ENCODE measurements at regions not wholly inside any gene's neighbourhood (a gene's known extent, or its start where the extent isn't known, plus 50 kb on each side); places are given as distances from the start of the nearest gene placed in this dataset.

GRCh38 chr14:56703947-56704346 is 106.3 kb downstream of the OTX2 start:
- dilution Hi-C loops (cut with MboI; ENCODE audit: extremely low pct_ligation_motif_present, low sequenced_read_pairs) (no loop called here), intact Hi-C loops (cut with micrococcal nuclease) (no loop called here)
- Histone ChIP-seq H3K9me1 (replicated peaks; ENCODE audit: control insufficient read depth, extremely low read depth, insufficient read depth, low read length) (no peaks in the 10 kb centered on the region), H4K20me1 (replicated peaks; ENCODE audit: control insufficient read depth, extremely low read depth, insufficient read depth, low read length) (no peaks in the 10 kb centered on the region), H3K4me1 (ENCODE audit: control insufficient read depth, extremely low read depth, insufficient read depth, low read length) (no peaks in the 10 kb centered on the region), H3K4me3 (replicated peaks in 1 of 3; ENCODE audit: insufficient read depth in 1 of 3, low read depth in 1 of 3, low read length in 3 of 3) (no peak overlapping the region), H3K27ac (ENCODE audit: insufficient read depth, low read depth, low read length) (no peak overlapping the region), H2AFZ (ENCODE audit: low read depth, low read length) (no peak overlapping the region), H3K9ac (replicated peaks; ENCODE audit: extremely low read depth, insufficient read depth, low read length) (no peak overlapping the region), H3K4me2 (ENCODE audit: insufficient read depth, low read length) (no peak overlapping the region), H3K9me3 (replicated peaks; ENCODE audit: control insufficient read depth, insufficient read depth, low read length) (no peaks in the 10 kb centered on the region), H3K36me3 (ENCODE audit: control insufficient read depth in 2 of 2, extremely low read depth in 1 of 2, insufficient read depth in 2 of 2, low read length in 2 of 2) (no peaks in the 10 kb centered on the region), H3K27me3 (ENCODE audit: control insufficient read depth in 2 of 2, insufficient read depth in 2 of 2, low read length in 2 of 2) (no peaks in the 10 kb centered on the region), H3K79me2 (ENCODE audit: control insufficient read depth, insufficient read depth, low read length) (no peaks in the 10 kb centered on the region)
- no peak for DNase-seq (ENCODE audit: low read depth, low spot score)
- TF ChIP-seq, protein P1, sequence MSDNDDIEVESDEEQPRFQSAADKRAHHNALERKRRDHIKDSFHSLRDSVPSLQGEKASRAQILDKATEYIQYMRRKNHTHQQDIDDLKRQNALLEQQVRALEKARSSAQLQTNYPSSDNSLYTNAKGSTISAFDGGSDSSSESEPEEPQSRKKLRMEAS (IDR thresholded peaks at IDR 0.05; ENCODE audit: insufficient read depth, insufficient read length), result no peak
- TF ChIP-seq FOS (IDR thresholded peaks at IDR 0.05; ENCODE audit: borderline replicate concordance, insufficient read depth, low read length), result no peak
- TF ChIP-seq, protein P2, sequence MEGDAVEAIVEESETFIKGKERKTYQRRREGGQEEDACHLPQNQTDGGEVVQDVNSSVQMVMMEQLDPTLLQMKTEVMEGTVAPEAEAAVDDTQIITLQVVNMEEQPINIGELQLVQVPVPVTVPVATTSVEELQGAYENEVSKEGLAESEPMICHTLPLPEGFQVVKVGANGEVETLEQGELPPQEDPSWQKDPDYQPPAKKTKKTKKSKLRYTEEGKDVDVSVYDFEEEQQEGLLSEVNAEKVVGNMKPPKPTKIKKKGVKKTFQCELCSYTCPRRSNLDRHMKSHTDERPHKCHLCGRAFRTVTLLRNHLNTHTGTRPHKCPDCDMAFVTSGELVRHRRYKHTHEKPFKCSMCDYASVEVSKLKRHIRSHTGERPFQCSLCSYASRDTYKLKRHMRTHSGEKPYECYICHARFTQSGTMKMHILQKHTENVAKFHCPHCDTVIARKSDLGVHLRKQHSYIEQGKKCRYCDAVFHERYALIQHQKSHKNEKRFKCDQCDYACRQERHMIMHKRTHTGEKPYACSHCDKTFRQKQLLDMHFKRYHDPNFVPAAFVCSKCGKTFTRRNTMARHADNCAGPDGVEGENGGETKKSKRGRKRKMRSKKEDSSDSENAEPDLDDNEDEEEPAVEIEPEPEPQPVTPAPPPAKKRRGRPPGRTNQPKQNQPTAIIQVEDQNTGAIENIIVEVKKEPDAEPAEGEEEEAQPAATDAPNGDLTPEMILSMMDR (IDR thresholded peaks at IDR 0.05; ENCODE audit: extremely low read depth in 1 of 2, insufficient read depth in 1 of 2, low read depth in 1 of 2, low read length in 2 of 2), result no peak
- ChIA-PET CTCF (no interaction called here), POLR2A (no interaction called here)
- no peak for FAIRE-seq
- BruUV-seq (replicated peaks), result no TSS peak

DNA sequence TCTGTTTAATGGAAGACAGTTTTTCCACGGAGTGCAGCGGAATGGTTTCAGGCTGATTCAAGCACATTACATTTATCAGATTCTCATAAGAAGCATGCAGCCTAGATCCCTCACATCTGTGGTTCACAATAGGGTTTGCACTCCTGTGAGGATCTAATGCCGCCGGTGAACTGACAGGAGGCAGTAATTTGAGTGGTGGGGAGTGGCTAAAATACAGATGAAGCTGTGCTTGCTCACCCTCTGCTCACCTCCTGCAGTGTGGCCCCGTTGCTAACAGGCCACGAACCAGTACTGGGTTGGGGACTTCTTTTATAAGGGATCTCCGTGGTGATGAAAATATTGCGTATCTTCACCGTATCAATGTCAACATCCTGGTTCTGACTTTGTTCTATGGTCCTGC is 107.8 kb downstream of the OTX2 start:
- Histone ChIP-seq H3K9me3 (replicated peaks; ENCODE audit: control insufficient read depth, insufficient read depth, low read length) (no peaks in the 10 kb centered on the region), H2AFZ (ENCODE audit: low read depth, low read length) (no peak overlapping the region), H3K4me2 (ENCODE audit: insufficient read depth, low read length) (no peak overlapping the region), H3K4me3 (replicated peaks in 1 of 3; ENCODE audit: insufficient read depth in 1 of 3, low read depth in 1 of 3, low read length in 3 of 3) (no peak overlapping the region), H3K36me3 (ENCODE audit: control insufficient read depth in 2 of 2, extremely low read depth in 1 of 2, insufficient read depth in 2 of 2, low read length in 2 of 2) (no peaks in the 10 kb centered on the region), H3K9me1 (replicated peaks; ENCODE audit: control insufficient read depth, extremely low read depth, insufficient read depth, low read length) (no peaks in the 10 kb centered on the region), H3K9ac (replicated peaks; ENCODE audit: extremely low read depth, insufficient read depth, low read length) (no peak overlapping the region), H3K27ac (ENCODE audit: insufficient read depth, low read depth, low read length) (no peak overlapping the region), H4K20me1 (replicated peaks; ENCODE audit: control insufficient read depth, extremely low read depth, insufficient read depth, low read length) (no peaks in the 10 kb centered on the region), H3K27me3 (ENCODE audit: control insufficient read depth in 2 of 2, insufficient read depth in 2 of 2, low read length in 2 of 2) (no peaks in the 10 kb centered on the region), H3K4me1 (ENCODE audit: control insufficient read depth, extremely low read depth, insufficient read depth, low read length) (no peaks in the 10 kb centered on the region), H3K79me2 (ENCODE audit: control insufficient read depth, insufficient read depth, low read length) (no peaks in the 10 kb centered on the region)
- BruUV-seq (replicated peaks), result no TSS peak
- no peak for FAIRE-seq
- no peak for DNase-seq (ENCODE audit: low read depth, low spot score)
- dilution Hi-C loops (cut with MboI; ENCODE audit: extremely low pct_ligation_motif_present, low sequenced_read_pairs), result no loop called here
- intact Hi-C loops (cut with micrococcal nuclease), result no loop called here
- POLR2A ChIA-PET, result no interaction called here
- CTCF ChIA-PET, result no interaction called here
- no peak for TF ChIP-seq POLR2A (IDR thresholded peaks at IDR 0.05; ENCODE audit: low read depth, low read length)
- TF ChIP-seq JUN (IDR thresholded peaks at IDR 0.05; ENCODE audit: borderline replicate concordance, insufficient read depth, insufficient read length, low read depth), result no peak
- TF ChIP-seq GATA2 (IDR thresholded peaks at IDR 0.05; ENCODE audit: insufficient read depth, insufficient read length, low read depth, low read length), result no peak
- TF ChIP-seq EZH2 (IDR thresholded peaks at IDR 0.05; ENCODE audit: borderline replicate concordance, low read depth, low read length, severe bottlenecking), result no peak
- no peak for TF ChIP-seq POLR2AphosphoS5 (IDR thresholded peaks at IDR 0.05; ENCODE audit: insufficient read depth, low read depth, low read length)
